Panc1 (cell line): ENCODE measurements at regions not wholly inside any gene's neighbourhood (a gene's known extent, or its start where the extent isn't known, plus 50 kb on each side); places are given as distances from the start of the nearest gene placed in this dataset.

Source experiments
- ATAC-seq: fragments of 200-7000 bp; cut with Tn5 transposase; 2 replicates; pipeline ENCODE4 v1.9.1; 2020; ENCODE audit warnings: mild to moderate bottlenecking, moderate library complexity
- BruUV-seq: library from RNA; stranded (reverse); fragments of 400-500 nt; replicated peaks from 2 replicates; lab custom pipeline; 2021; lab: Mats Ljungman, UMichigan
- CTCF ChIA-PET: fragments of 300-600 bp; sonication (Branson Sonifier 250); formaldehyde crosslinking; loops from one replicate; lab custom pipeline; 2022; ENCODE audit warnings: antibody characterized with exemption; lab: Charles Lee
- POLR2A ChIA-PET: fragments of 300-600 bp; sonication (Branson Sonifier 250); formaldehyde crosslinking; loops from one replicate; lab custom pipeline; 2022; ENCODE audit warnings: antibody characterized with exemption; lab: Charles Lee
- DNase-seq: peaks from one replicate; pipeline ENCODE4 v3.0.0-alpha.2; 2010; ENCODE audit warnings: low read depth, low spot score
- H3K27ac ChIP-seq: 2 replicates; pipeline ENCODE4 v1.5.1; 2011; ENCODE audit warnings: mild to moderate bottlenecking, low read length, inconsistent platforms
- H3K27me3 ChIP-seq: fragments of 200-500 bp; sonication (Bioruptor generic); 2 replicates; pipeline ENCODE4 v1.6.0; 2014; ENCODE audit warnings: low read length, inconsistent platforms; ENCODE audit not compliant: control insufficient read depth, insufficient read depth
- H3K36me3 ChIP-seq: fragments of 200-500 bp; sonication (Bioruptor generic); 2 replicates; pipeline ENCODE4 v1.5.1; 2014; ENCODE audit warnings: inconsistent platforms, mild to moderate bottlenecking, low read length, moderate library complexity; ENCODE audit not compliant: control insufficient read depth, insufficient read depth
- H3K4me1 ChIP-seq: 2 replicates; pipeline ENCODE4 v1.5.1; 2011; ENCODE audit warnings: inconsistent platforms, mild to moderate bottlenecking, low read length, moderate library complexity; ENCODE audit not compliant: control insufficient read depth, insufficient read depth
- H3K4me3 ChIP-seq, 2 experiments: 2 replicates each; pipeline ENCODE4 v1.5.1; 2011 to 2012; ENCODE audit warnings: low read depth in 2 of 2, low read length in 2 of 2, mild to moderate bottlenecking in 2 of 2, inconsistent platforms in 1 of 2, moderate library complexity in 1 of 2
- H3K9me3 ChIP-seq: fragments of 200-500 bp; sonication (Bioruptor generic); 2 replicates; pipeline ENCODE4 v1.5.1; 2014; ENCODE audit warnings: low read depth, mild to moderate bottlenecking, inconsistent platforms, low read length, moderate library complexity; ENCODE audit not compliant: control insufficient read depth, insufficient read depth
- POLR2AphosphoS5 ChIP-seq: IDR thresholded peaks from 2 replicates; pipeline ENCODE4 v1.6.1; 2012; ENCODE audit warnings: mild to moderate bottlenecking, low read depth, low read length, moderate library complexity
- SIN3A ChIP-seq: IDR thresholded peaks from 2 replicates; pipeline ENCODE4 v1.6.1; 2012; ENCODE audit warnings: low read depth, mild to moderate bottlenecking, low read length, moderate library complexity, borderline replicate concordance; ENCODE audit not compliant: insufficient read depth
- TCF7L2 ChIP-seq: IDR thresholded peaks from 2 replicates; pipeline ENCODE4 v1.6.1; 2011; ENCODE audit warnings: mild to moderate bottlenecking, low read depth, low read length, inconsistent platforms
- in situ Hi-C: cut with HindIII; loops from 2 replicates; pipeline ENCODE4 v1.10.0; 2016; ENCODE audit warnings: low sequenced_read_pairs, low pct_unique_long_range_greater_than_20kb
- intact Hi-C: fragments of 100-400 bp; cut with micrococcal nuclease; formaldehyde crosslinking; loops from one replicate; pipeline ENCODE4 v1.10.0; 2022; ENCODE audit not compliant: unreplicated experiment
- TF ChIP-seq, protein P1 (sequence below): fragments of 450-650 bp; IDR thresholded peaks from 2 replicates; pipeline ENCODE4 v1.5.1; 2017; ENCODE audit warnings: mild to moderate bottlenecking
- TF ChIP-seq, protein P2 (sequence below), 2 experiments: IDR thresholded peaks; 2 replicates each; pipeline ENCODE4 v1.6.1; 2011 to 2012; ENCODE audit warnings: low read depth in 2 of 2, control low read depth in 1 of 2, low read length in 1 of 2, mild to moderate bottlenecking in 1 of 2, moderate library complexity in 1 of 2; ENCODE audit not compliant: insufficient read depth in 1 of 2

DNA sequence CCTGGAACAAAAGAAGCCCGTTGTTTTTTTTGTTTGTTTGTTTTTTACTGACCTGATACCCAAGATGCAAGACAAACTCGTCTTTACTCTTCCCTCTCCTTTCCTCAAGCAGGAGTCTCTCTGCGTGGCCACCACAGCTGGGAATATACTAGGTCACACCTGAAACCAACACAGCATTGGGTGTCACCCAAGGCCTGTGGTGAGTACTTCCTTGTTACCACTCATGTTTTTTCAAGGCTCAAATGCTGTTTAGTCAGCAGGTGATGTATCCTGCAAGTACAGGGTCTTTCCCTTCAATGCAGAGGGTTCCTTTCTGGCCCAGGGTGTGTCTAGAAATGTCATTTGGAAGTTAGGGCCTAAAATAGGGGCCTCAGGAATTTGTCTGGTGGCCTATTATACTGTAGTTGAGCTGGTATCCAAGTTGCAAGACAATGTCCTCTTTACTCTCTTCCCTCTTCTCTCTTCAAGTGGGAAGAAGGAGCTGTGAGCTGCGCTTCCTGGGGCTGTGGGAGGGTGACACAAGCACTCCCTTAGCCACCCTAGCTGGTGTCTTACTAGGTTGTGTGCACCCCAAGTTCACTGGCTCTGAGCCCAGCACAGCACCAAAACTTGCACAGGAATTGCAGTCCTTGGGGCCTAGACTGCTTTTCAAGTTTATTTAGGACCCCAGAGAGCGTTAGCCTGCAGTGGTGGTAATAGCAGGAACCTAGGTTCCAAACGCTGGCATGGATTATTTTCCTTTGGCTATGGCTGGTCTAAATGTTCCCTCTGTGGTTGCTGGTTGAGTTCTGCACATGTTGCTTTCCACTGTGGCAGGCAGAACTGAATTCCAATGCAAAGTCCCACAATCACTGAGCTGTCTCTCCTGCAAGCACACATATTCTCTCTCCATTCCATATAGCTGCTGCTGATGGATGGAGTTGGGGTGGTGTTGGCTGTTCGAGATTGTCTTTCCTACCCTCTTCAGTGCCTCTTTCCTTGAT lies 91.4 kb upstream of the LYPLAL1 start:
- Histone ChIP-seq H3K36me3 (no peaks in the 10 kb centered on the region), H3K9me3 (no peaks in the 10 kb centered on the region), H3K4me3 (no peak overlapping the region), H3K27ac (no peak overlapping the region), H3K4me1 (no peaks in the 10 kb centered on the region), H3K27me3 (no peaks in the 10 kb centered on the region)
- CTCF ChIA-PET: no interaction called here
- ATAC-seq (no peak), DNase-seq (no peak)
- intact Hi-C loops (no loop called here), in situ Hi-C loops (no loop called here)
- TF ChIP-seq, protein P1, sequence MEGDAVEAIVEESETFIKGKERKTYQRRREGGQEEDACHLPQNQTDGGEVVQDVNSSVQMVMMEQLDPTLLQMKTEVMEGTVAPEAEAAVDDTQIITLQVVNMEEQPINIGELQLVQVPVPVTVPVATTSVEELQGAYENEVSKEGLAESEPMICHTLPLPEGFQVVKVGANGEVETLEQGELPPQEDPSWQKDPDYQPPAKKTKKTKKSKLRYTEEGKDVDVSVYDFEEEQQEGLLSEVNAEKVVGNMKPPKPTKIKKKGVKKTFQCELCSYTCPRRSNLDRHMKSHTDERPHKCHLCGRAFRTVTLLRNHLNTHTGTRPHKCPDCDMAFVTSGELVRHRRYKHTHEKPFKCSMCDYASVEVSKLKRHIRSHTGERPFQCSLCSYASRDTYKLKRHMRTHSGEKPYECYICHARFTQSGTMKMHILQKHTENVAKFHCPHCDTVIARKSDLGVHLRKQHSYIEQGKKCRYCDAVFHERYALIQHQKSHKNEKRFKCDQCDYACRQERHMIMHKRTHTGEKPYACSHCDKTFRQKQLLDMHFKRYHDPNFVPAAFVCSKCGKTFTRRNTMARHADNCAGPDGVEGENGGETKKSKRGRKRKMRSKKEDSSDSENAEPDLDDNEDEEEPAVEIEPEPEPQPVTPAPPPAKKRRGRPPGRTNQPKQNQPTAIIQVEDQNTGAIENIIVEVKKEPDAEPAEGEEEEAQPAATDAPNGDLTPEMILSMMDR: no peak
- TF ChIP-seq TCF7L2: no peak
- TF ChIP-seq, protein P2, sequence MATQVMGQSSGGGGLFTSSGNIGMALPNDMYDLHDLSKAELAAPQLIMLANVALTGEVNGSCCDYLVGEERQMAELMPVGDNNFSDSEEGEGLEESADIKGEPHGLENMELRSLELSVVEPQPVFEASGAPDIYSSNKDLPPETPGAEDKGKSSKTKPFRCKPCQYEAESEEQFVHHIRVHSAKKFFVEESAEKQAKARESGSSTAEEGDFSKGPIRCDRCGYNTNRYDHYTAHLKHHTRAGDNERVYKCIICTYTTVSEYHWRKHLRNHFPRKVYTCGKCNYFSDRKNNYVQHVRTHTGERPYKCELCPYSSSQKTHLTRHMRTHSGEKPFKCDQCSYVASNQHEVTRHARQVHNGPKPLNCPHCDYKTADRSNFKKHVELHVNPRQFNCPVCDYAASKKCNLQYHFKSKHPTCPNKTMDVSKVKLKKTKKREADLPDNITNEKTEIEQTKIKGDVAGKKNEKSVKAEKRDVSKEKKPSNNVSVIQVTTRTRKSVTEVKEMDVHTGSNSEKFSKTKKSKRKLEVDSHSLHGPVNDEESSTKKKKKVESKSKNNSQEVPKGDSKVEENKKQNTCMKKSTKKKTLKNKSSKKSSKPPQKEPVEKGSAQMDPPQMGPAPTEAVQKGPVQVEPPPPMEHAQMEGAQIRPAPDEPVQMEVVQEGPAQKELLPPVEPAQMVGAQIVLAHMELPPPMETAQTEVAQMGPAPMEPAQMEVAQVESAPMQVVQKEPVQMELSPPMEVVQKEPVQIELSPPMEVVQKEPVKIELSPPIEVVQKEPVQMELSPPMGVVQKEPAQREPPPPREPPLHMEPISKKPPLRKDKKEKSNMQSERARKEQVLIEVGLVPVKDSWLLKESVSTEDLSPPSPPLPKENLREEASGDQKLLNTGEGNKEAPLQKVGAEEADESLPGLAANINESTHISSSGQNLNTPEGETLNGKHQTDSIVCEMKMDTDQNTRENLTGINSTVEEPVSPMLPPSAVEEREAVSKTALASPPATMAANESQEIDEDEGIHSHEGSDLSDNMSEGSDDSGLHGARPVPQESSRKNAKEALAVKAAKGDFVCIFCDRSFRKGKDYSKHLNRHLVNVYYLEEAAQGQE (IDR thresholded peaks at IDR 0.05; ENCODE audit: insufficient read depth in 1 of 2, low read depth in 2 of 2, low read length in 1 of 2): no peak
- TF ChIP-seq POLR2AphosphoS5: no peak
- TF ChIP-seq SIN3A: no peak
- POLR2A ChIA-PET: no interaction called here
- no TSS peak for BruUV-seq

DNA sequence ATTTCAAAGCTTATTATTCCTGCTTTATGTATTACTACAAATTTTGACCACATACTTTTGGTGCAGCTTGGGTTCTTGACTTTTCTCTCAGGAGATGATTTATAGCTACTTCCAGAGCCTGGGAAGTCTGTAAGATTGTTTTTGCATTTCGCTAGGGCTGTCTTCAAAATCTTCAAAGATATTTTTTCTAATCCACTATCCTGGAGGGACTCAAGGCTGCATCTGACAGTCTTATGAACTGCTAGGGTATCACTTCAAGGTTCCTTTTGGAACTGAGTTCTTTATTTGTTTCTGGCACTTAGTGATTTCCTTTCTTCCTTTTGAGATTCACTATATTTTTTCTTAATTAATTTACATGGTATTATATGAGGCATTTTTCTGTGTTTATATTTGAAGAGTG lies 90.0 kb upstream of the LYPLAL1 start:
- no peak for ATAC-seq
- H3K36me3 ChIP-seq: no peaks in the 10 kb centered on the region
- H3K27ac ChIP-seq: no peak overlapping the region
- BruUV-seq: no TSS peak
- H3K27me3 ChIP-seq: no peaks in the 10 kb centered on the region
- H3K4me1 ChIP-seq: no peaks in the 10 kb centered on the region
- DNase-seq: no peak
- no peak overlapping the region for H3K4me3 ChIP-seq
- no peak for TF ChIP-seq POLR2AphosphoS5
- TF ChIP-seq TCF7L2: no peak
- TF ChIP-seq, protein P2 (IDR thresholded peaks at IDR 0.05; ENCODE audit: insufficient read depth in 1 of 2, low read depth in 2 of 2, low read length in 1 of 2): no peak
- TF ChIP-seq, protein P1: no peak
- TF ChIP-seq SIN3A: no peak
- ChIA-PET POLR2A (no interaction called here), CTCF (no interaction called here)
- H3K9me3 ChIP-seq: no peaks in the 10 kb centered on the region
- in situ Hi-C loops: no loop called here
- intact Hi-C loops: no loop called here
